SKM-1 (cell line): ENCODE measurements at regions not wholly inside any gene's neighbourhood (a gene's known extent, or its start where the extent isn't known, plus 50 kb on each side); places are given as distances from the start of the nearest gene placed in this dataset.
"Not testable (repeated sequence)": the region's sequence is repeated elsewhere in the genome, so short reads cannot be mapped to it uniquely, and the experiment has no call there.

ENCODE experiments used
- DNase-seq: peaks from one replicate; lab custom pipeline; 2025; ENCODE audit not compliant: unreplicated experiment; lab: John Stamatoyannopoulos, UW

DNA sequence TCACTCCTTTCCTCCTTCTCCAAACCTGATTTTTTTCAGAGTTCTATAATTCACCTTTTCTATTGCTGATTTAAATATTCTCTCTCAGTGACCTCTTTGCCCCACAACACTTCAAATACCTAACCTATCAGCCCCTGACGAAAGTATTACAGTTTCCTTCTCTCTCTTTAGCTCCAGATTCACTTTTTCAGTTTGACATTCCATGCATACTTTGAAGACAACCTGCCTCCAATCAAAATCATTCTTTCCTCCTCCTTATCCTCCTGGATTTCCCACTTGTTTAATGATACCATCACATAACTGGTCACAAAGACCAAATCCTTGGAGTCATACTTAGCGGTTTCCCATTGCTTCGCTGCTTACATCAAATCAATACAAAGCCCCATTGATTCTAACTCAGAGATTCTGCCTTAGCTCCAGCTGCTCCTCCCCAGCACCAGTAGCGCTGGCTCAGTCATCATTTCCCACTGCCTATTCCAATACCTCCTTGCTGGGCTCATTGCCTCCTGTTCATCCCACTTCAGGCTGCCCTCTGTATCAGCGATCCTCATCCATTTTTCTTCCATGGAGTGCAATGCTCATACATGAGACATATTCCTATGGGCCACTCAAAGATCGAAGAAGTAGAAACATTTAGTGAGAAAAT, 240.1 kb downstream of the ZNF92 start:
- DNase-seq = not testable (repeated sequence)

DNA sequence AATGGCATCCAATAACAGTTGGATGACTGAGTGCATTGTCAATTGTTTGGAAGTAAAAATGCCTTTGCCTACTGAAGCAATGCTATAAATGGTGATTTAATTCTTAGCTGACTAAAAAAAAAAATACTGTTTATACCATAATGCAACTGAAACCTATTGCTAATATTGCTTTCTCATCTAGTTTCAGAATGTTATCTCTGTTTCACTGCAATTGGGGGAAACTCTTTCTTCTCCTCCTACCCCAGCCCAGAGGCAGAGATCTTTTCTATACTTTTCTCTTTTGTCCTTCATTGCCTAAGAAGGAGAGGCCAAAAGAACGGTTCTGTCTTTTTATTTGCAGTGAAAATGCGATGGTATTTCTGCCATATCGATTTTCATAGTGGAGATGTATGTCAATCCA, 242.5 kb downstream of the ZNF92 start:
- not testable (repeated sequence) for DNase-seq

DNA sequence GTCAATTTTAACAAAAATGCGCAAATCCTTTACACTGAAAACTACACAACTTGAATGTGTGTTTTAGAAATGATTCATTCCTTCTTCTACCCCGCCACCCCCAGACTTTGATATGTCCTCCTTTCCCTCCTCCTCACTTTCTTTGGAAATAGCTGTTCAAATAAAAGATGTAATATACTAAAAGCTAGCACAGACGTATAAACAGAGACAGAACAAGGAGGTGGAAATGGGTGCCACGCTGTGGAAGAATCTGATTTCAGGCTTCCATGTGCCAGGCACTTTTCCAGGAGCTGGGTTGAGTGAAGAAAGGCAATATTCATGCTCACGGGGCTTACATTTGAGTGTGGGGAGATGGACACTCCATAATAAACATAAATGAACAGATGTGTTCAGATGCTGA, 246.6 kb downstream of the ZNF92 start:
- not testable (repeated sequence) for DNase-seq

DNA sequence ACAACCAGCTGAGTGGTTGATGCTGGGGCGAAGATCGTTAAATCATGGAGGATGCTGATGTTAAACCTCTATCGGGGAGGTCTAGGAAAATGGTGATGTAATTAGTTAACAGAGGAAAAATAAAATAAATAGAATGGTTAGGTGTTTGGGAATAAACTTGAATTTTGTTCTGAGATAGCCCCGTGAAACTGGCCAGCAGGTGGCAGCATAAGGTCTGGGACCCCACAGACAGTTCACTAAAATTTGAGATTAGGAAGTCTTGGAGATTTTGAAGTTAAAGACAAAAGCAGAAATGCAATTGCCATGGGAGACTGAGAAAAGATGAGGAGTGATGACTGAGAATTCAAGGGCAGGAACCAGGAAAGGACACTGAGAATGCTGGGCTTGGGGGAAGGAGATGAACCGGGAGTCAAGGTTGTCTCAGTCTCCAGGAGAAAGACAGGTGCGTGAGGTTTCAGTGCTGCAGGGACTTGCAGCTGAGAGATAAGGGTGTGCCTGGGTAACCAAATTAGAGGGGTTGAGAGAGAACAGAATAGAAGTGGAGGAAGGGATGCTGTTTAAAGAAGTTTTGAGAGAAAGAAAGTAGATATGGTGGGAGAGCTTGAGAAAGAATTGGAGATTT, 248.0 kb downstream of the ZNF92 start:
- not testable (repeated sequence) for DNase-seq

DNA sequence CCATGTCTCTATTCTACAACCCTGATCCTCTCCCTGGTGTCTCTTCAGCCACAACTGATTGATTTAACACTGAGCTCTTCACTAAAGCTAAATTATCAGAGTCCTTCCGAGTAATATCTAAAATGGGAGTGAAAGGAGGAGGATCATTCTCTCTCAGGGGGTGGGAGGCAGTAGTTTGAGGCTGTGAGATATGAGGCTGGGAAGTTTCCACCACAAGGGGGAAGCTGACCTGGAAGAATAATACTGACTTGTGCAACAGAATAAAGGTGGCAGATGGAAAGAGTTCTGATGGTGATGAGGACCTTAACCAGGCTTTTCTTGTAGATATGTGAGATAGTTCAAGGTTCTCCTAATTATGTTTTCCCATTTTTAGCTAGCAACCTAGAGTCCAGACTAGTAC, 241.6 kb upstream of the VKORC1L1 start:
- not testable (repeated sequence) for DNase-seq

DNA sequence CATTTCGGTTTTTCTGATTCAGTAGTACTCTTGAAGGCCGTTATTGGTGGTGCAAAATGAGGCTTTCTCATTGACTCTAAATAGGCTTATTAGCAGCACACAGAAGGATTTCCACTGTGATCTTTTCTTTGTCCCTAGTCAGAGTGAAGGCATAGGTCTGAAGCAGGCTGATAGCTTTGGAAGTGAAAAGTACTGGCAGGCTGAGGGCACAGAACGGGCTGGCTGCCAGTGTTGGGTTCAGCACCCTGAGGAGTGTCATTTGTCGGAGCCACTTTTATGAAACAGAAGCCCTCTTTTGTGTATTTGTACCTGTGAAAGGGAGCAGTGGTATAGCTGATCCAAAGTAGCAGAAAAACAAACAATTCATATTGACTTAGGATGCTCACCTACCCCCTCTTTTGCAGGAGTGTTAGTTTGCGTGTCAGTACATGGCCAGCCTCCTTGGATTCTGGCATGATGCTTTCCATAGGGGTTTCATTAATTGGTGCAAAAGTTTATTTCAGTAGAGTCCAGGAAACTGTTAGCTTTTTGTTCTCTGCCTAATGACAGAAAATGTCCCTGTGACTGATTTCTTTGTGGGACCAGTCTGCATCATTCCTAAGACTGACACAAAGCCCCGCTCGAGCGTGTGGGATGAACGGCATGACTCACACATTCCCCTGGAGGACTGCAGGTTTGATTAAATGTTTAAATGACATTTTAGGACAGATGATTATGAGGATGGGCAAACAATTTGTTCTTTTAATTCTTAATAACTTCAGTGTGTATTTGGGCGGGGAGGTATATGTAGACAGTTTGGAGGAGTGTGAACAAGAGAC, 239.1 kb upstream of the VKORC1L1 start:
- DNase-seq = not testable (repeated sequence)

DNA sequence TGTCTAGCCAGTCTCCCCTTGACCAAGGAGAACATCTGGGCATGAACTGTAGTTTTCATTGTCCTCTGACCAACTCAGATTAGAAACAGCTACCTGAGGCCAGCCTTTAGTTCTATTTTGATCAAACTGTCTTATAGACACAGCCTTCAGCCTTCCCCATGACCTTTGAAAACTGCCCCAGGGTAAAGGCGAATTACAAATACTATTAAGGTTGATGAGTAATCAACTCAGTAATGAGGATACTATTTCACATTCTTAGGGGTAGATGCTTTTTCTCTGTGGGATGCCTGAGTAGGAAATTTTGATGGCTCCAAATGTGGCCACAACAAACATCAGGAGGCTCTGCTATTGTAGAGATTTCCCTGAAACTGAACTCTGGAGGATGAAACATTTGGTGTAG, 234.0 kb upstream of the VKORC1L1 start:
- DNase-seq = not testable (repeated sequence)

DNA sequence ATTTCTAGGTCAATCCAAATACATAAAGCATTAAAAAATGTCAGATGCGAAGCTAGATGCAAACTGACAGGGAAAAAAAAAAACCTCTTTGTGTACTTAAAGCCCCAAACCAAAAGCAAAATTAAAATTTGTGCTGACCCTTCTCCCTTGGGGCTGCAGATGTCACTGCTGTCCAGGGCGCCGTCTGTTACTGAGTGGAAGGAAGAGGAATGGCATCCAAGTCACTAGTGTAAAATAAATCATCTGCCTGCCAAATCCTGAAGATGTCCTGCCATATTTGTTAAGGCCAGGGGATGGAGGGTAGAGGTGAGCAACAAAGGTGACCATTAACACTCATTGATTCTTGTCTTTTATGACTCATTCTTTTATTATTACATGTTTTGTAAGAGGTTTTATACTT, 233.2 kb upstream of the VKORC1L1 start:
- not testable (repeated sequence) for DNase-seq

DNA sequence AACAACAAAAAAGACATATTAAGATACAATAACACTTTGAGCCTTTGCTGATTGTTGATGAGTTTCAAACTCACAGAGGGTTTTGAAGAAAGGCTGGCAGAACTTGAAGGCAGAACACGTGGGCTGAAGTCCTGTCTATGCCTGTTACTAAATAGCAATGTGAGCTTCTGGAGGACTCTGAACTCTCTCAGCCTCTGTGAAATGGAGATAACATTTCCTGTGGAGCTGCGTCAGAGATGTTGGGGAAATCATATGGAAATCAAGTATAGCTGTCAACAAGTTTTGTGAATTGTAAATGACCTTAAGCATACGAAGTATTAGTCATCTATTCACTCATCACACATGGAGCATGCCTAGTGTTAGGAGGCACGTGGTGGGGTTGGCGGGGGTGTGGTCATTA, 229.4 kb upstream of the VKORC1L1 start:
- not testable (repeated sequence) for DNase-seq

DNA sequence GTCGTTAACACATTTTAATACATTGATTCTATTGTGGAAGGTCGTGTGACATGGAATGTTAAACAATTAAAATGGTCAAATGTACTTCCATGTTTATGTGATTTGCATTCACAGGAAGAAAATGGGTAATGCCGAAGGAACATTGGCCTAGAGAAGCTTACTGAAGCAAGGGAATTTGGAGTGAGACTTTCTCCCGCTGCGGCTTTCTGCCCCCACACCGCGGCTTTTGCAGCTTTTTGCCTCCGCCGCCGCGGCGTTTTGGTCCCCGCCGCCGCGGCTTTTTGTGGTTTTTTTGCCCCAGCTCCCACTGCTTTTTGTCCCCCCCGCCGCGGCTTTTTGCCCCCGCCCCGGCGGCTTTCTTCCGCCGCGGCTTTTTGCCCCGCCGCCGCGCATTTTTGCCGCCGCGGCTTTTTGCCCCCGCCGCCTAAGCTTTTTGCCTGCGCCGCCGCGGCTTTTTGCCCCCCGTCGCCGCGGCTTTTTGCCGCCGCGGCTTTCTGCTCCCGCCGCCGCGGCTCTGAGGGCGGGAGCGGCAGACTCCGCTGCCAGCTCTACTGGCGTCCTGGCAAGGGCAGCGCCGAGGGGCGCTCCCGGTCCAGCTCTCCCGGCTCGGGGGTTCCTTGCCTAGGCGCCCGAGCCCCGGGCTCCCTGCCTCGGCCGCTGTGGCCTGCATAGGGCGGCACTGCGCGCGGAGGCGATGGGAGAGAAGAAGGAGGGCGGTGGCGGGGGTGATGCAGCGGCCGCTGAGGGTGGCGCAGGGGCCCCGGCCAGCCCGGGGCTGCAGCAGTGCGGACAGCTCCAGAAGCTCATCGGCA, 225.5 kb upstream of the VKORC1L1 start:
- DNase-seq = not testable (repeated sequence)

DNA sequence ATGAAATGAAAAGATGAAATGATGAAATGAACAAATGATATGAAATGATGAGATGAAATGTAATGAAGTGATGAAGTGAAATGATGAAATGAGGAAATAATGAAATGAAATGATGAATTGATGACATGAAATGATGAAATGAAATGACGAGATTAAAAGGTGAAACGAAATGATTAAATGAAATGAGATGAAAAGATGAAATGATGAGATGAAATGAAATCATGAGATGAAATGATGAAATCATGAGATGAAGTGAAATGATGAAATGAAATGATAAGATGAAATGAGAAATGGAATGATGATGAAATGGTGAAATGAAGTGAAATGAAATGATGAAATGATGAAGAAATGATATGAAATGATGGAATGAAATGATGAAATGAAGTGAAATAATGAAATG, 221.7 kb upstream of the VKORC1L1 start:
- not testable (repeated sequence) for DNase-seq

DNA sequence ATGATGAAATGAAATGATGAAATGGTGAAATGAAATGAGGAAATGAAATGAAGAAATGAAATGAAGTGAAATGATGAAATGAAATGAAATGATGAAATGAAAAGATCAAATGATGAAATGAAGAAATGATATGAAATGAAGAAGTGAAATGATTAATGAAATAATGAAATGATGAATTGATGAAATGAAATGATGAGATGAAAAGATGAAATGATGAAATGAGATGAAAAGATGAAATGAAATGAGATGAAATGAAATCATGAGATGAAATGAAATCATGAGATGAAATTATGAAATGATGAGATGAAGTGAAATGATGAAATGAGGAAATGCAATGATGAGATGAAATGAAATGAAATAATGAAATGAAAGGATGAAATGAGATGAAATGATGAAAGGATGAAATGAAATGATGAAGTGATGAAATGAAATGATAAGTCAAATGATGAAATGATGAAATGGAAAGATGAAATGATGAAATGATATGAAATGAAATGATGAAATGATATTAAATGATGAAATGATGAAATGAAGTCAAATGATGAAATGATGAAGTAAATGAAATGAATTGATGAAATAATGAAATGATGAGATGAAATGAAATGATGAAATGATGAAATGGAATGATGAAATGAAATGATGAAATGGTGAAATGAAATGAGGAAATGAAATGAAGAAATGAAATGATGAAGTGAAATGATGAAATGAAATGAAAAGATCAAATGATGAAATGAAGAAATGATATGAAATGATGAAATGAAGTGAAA, 220.9 kb upstream of the VKORC1L1 start:
- DNase-seq = not testable (repeated sequence)

DNA sequence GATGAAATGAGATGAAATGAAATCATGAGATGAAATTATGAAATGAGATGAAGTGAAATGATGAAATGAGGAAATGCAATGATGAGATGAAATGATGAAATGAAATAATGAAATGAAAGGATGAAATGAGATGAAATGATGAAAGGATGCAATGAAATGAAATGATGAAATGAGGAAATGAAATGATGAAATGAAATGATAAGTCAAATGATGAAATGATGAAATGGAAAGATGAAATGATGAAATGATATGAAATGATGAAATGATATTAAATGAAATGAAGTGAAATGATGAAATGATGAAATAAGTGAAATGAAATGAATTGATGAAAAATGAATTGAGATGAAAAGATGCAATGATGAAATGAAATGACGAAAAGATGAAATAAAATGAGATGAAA, 220.2 kb upstream of the VKORC1L1 start:
- DNase-seq = not testable (repeated sequence)

DNA sequence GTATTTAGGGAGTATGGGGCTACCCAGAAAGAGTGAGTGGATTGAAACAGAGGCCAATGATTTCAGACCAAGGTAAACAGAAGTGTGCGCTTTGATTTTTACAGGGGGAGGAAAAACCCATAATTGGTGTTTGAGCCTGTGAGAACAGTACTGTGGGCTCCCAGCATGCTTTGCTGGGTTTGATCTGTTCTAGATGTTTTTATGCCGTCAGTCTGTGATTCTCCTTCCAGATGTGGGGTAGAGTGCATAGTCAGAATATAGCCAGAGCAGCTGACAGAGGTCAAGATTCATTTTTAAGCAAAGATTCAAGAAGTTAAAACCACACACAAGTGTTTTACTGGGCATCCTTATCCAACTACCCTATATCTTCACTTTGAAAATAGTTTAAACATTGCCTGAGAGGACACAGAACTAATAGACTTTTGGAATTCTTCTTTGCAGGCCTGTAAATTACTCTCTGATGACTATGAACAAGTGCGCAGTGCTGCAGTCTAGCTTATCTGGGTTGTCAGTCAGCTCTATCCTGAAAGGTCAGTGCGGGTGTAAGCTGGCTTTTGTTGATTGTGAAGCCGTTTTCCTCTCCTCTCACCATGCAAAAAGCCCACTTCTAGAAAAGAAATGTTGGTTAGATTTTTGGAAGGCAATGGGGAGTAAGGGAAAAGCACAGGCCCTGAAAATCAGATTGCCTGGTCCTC, 216.2 kb upstream of the VKORC1L1 start:
- DNase-seq = not testable (repeated sequence)

DNA sequence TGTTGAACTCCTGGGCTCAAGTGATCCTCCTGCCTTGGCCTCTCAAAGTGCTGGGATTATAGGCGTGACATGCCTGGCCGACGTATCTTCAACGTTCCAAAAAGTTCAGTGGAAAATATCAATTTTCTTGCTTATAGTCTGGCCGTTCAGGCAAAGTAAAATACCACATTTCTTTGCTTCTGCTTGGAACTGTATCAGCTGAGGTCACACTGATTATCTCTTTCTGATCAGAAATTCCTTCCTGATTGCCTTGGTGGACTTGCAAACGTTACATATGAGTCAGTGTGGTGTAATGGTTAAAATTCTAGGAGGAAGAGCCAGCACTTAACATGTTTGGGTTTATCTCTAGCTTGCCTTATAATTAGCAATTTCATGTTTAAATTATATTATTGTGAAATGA, 189.5 kb upstream of the VKORC1L1 start:
- not testable (repeated sequence) for DNase-seq

DNA sequence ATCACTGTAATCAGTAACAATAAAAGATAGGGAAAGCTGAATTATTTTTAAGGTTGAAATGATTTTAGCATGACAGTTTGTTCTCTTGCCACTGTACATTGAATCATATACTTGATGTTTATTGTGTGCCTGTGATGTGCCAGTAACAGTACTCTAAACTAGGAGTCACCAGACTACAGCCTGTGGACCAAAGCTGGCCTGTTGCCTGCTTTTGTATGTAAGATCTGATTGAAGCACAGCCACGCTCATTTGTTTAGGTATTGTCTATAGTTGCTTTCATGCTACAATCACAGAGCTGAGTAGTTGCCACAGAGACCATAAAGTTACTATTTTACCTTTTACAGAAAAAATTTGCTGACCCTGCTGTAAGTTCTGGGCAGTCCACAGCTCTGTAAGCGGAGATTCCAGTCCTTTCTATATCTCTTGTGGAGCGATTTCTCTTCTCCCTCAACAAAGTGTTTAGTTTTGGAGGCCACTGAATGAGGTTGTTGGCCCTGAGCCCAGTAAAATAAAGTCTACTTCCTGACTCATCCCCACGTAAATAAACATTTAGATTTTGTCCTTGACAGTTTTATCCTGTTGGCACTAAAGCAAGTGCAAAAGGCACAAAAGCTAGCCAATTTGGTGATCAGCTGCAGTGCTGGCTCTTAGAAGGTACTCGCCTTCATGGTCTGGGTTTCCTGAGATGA, 173.7 kb upstream of the VKORC1L1 start:
- not testable (repeated sequence) for DNase-seq

DNA sequence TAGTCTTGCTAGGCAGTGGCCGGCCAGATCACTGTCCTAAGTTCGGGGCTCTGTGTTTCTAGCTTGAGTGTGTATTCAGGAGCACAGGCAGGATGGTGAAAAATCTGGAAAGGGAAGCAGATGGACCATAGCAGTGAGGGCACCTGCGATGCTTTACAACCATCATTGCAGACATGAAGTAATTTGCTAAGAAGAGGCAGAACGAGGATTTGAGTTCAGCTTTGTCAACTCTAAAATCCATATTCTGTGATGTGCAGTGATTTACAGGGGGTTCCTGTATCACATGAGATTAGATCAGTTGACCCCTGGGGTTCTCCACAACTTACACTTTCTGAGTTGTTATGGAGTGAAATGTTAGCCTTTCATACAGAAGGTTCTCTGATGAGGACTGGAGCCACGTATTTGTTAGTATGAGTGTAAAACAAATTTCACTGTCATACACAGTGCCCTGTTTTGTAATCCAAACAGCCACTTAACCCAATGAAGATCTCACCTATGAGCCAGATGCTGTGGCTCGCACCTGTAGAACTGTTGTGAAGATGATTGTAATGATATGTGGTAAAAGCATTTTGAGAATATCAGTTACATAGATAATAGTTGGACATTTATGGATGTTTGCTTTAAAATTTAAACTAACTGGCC, 173.0 kb upstream of the VKORC1L1 start:
- not testable (repeated sequence) for DNase-seq

DNA sequence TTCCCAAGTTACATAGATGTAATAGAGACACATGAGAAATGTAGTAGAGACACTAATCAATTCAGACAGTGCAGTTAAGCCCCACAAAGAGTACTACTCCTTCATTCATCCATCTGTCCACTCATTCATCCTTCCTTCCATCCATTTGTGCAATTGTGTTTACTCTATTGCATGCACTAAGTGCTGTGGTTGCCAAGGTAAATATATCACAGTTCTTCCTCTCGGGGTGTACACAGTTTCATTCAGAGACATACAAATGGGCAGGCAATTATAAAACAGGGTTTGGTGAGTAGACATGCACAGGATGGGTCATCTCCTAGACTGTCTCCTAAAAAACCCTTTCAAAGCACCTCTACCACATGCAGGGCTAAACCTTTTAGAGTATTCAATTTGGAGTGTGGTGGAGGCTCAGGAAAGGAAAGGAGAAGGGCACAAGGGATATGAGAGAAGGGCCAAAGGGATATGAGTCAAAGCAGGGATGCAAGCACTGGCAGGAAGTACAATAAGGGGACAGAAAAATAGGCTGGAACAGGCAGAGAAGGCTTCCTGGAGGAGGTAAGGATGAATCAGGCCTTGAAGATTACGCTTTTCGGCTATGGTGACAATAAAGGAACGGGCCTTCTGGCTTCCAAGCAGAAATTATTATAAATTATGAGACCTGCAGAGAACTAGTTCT, 153.6 kb upstream of the VKORC1L1 start:
- not testable (repeated sequence) for DNase-seq
